Body of pancreas (tissue), 4 donors: ENCODE measurements at regions not wholly inside any gene's neighbourhood (a gene's known extent, or its start where the extent isn't known, plus 50 kb on each side); places are given as distances from the start of the nearest gene placed in this dataset.

Source experiments
- CTCF ChIP-seq, 7 experiments: fragments of 450-650 bp in 4 of 7; fragments of 200-600 bp in 3 of 7; sonication (generic) in 3 of 7; IDR thresholded peaks; one replicate each; pipeline ENCODE4 v1.5.1; 2016 to 2019; ENCODE audit warnings: antibody characterized with exemption in 7 of 7
- POLR2A ChIP-seq, 3 donors: fragments of 450-650 bp; IDR thresholded peaks; one replicate each; pipeline ENCODE4 v1.6.1; 2016; ENCODE audit warnings: antibody characterized with exemption in 3 of 3, mild to moderate bottlenecking in 2 of 3

GRCh38 chr2:109062145-109062858, 66.7 kb upstream of the SH3RF3 start:
- TF ChIP-seq POLR2A (IDR thresholded peaks at IDR 0.05) (no peak), CTCF (IDR thresholded peaks at IDR 0.05) (no peak)
